ENCODE measurements at regions not wholly inside any gene's neighbourhood (a gene's known extent, or its start where the extent isn't known, plus 50 kb on each side); places are given as distances from the start of the nearest gene placed in this dataset.

DNA sequence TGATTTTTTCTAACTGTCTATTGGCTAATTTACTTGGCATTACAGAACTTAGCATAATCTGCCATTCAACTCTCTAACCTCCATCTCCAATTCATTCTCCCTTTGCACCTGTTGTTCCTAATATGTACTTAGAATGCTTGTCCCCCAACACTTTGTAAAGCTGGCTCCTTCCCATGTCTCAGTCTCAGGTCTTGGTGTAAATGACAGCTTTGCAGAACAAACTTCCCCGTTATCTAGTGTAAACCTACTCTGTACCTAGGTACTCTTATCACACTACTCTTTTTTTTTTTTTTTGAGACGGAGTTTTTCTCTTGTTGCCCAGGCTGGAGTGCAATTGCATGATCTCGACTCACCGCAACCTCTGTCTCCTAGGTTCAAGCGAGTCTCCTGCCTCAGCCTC is 77.2 kb upstream of the CTNNA1 start:
- no peak for TF ChIP-seq POLR2A (IDR thresholded peaks at IDR 0.05; ENCODE audit: low read depth, low read length)
- TF ChIP-seq, protein P1, sequence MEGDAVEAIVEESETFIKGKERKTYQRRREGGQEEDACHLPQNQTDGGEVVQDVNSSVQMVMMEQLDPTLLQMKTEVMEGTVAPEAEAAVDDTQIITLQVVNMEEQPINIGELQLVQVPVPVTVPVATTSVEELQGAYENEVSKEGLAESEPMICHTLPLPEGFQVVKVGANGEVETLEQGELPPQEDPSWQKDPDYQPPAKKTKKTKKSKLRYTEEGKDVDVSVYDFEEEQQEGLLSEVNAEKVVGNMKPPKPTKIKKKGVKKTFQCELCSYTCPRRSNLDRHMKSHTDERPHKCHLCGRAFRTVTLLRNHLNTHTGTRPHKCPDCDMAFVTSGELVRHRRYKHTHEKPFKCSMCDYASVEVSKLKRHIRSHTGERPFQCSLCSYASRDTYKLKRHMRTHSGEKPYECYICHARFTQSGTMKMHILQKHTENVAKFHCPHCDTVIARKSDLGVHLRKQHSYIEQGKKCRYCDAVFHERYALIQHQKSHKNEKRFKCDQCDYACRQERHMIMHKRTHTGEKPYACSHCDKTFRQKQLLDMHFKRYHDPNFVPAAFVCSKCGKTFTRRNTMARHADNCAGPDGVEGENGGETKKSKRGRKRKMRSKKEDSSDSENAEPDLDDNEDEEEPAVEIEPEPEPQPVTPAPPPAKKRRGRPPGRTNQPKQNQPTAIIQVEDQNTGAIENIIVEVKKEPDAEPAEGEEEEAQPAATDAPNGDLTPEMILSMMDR (conservative IDR thresholded peaks at IDR 0.05; ENCODE audit: low read depth, low read length): no peak
- no peak for TF ChIP-seq CEBPB (IDR thresholded peaks at IDR 0.05; ENCODE audit: low read depth, low read length)
- TF ChIP-seq RFX5 (IDR thresholded peaks at IDR 0.05; ENCODE audit: low read depth, low read length): no peak
- no peak for TF ChIP-seq MXI1 (IDR thresholded peaks at IDR 0.05; ENCODE audit: borderline replicate concordance, low read depth, low read length)
- TF ChIP-seq MAFK (IDR thresholded peaks at IDR 0.05; ENCODE audit: low read depth, low read length): no peak
- no peak for TF ChIP-seq RCOR1 (IDR thresholded peaks at IDR 0.05; ENCODE audit: insufficient replicate concordance, low read length)
- no peak for TF ChIP-seq SMC3 (IDR thresholded peaks at IDR 0.05; ENCODE audit: low read depth, low read length)
- no peak for TF ChIP-seq FOS (IDR thresholded peaks at IDR 0.05; ENCODE audit: low read depth, low read length)
- TF ChIP-seq USF2 (IDR thresholded peaks at IDR 0.05; ENCODE audit: low read depth, low read length): no peak
- TF ChIP-seq, protein P2, sequence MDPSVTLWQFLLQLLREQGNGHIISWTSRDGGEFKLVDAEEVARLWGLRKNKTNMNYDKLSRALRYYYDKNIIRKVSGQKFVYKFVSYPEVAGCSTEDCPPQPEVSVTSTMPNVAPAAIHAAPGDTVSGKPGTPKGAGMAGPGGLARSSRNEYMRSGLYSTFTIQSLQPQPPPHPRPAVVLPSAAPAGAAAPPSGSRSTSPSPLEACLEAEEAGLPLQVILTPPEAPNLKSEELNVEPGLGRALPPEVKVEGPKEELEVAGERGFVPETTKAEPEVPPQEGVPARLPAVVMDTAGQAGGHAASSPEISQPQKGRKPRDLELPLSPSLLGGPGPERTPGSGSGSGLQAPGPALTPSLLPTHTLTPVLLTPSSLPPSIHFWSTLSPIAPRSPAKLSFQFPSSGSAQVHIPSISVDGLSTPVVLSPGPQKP (IDR thresholded peaks at IDR 0.05; ENCODE audit: borderline replicate concordance, low read depth, low read length): no peak

Measured in IMR-90 (cell line).